ENCODE measurements at regions not wholly inside any gene's neighbourhood (a gene's known extent, or its start where the extent isn't known, plus 50 kb on each side); places are given as distances from the start of the nearest gene placed in this dataset.

DNA sequence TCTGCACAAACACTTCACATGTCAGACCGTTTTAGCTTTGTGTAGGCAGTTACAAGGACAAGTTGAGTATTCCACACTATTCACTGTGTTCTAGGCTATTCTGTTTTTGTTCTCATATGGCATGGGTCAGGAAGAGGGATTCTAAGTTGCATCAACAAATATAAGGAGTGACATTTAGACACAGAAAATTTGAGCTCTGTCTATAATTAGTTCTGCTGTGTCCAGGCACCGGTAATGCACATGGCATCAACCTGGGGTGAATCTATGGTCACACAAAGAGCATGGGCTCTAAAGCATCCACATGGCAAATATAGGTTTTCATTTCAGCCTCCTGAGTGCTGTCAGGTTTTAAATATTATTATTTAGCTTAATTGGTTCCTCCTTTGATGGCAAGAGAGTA is 130.4 kb upstream of the PMFBP1 start:
- TF ChIP-seq CTCF (IDR thresholded peaks at IDR 0.05): no peak

GRCh38 chr16:72301523-72302236 is 129.7 kb upstream of the PMFBP1 start:
- TF ChIP-seq CTCF (IDR thresholded peaks at IDR 0.05): no peak

GRCh38 chr16:72300892-72301291 is 128.9 kb upstream of the PMFBP1 start:
- TF ChIP-seq CTCF (IDR thresholded peaks at IDR 0.05): no peak

DNA sequence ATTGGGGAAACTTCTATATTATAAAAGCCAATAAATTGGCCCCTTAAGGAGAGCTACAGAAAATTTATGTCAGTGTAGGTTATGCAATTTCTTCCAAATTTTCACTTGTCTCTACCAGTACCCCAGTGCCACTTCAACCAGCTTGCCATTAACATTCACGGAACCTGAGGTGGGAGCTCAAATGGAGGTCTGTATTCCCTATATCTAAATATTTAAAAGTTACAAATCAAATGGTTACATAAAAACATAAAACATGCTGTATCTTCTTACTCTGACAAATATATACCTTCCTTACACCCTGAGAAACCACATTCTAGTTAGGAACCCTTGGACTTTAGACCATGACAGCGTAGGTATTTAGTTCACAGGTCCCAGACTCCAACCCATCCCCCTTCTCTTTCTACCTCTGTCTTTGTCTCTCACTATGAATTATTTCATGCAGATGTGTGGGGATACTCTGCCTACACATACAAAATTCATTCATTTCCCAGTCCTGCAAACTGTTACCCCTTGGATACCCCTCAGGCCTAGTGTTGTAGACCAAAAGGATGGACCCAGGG is 127.8 kb upstream of the PMFBP1 start:
- no peak for TF ChIP-seq CTCF (IDR thresholded peaks at IDR 0.05)

GRCh38 chr16:72298961-72299360 is 127.0 kb upstream of the PMFBP1 start:
- TF ChIP-seq CTCF (IDR thresholded peaks at IDR 0.05): no peak

DNA sequence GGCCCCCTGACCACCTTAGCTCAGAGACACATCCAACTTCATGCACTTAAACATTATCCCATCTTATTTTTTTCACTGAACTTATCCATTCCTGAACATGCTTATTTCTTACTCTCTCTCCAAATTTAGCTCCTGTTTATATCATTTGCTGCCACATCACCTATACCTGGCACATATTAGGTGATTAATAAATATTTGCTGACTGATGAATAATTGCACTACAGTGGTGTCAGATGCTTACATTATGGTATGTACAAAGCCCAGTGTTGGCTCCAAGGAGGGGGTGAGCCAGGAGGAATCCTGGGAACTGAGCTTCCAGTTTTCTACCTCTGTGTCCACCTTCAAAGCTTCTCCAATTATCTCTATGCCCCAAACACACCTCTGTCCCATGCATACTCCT is 124.0 kb upstream of the PMFBP1 start:
- no peak for TF ChIP-seq CTCF (IDR thresholded peaks at IDR 0.05)

DNA sequence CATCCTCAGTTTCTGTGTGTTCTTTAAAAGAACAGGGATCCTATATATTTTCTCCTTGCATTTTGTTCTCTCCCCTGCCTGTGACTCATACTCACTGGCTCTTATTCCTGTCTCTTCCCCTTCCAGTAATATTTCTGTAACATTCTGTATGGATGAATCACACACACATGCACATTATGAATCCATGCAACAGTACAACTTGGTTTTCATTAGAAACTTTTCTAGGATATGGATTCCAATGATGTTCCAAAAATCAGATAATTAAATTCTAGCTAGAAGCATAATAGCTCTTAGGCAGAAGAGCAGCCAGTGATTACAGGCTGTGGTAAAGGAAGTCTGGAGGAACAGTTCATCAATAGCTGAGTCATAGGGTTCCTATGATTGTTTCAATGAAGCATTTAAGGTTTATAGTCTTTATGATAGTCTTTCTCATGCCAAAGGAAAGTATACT is 119.6 kb upstream of the PMFBP1 start:
- no peak for TF ChIP-seq CTCF (IDR thresholded peaks at IDR 0.05)
